BLaER1 (cell line): ENCODE measurements at regions not wholly inside any gene's neighbourhood (a gene's known extent, or its start where the extent isn't known, plus 50 kb on each side); places are given as distances from the start of the nearest gene placed in this dataset.

Experiments
- H3K27ac ChIP-seq: shearing (Covaris generic); formaldehyde crosslinking; 2 replicates; pipeline ENCODE4 v1.8.1; 2022
- H3K27me3 ChIP-seq: shearing (Covaris generic); formaldehyde crosslinking; 2 replicates; pipeline ENCODE4 v1.8.1; 2022
- H3K36me3 ChIP-seq: shearing (Covaris generic); formaldehyde crosslinking; 2 replicates; pipeline ENCODE4 v1.8.1; 2022
- H3K4me1 ChIP-seq: shearing (Covaris generic); formaldehyde crosslinking; 2 replicates; pipeline ENCODE4 v1.8.1; 2022
- H3K4me2 ChIP-seq: shearing (Covaris generic); formaldehyde crosslinking; 2 replicates; pipeline ENCODE4 v1.8.1; 2022
- H3K4me3 ChIP-seq: shearing (Covaris generic); formaldehyde crosslinking; 2 replicates; pipeline ENCODE4 v1.8.1; 2022
- H3K9ac ChIP-seq: shearing (Covaris generic); formaldehyde crosslinking; 2 replicates; pipeline ENCODE4 v1.8.1; 2022
- H3K9me3 ChIP-seq: shearing (Covaris generic); formaldehyde crosslinking; 2 replicates; pipeline ENCODE4 v1.8.1; 2022
- H4K20me1 ChIP-seq: shearing (Covaris generic); formaldehyde crosslinking; 2 replicates; pipeline ENCODE4 v1.8.1; 2022
- Cebpa-rat ChIP-seq: shearing (Covaris generic); IDR thresholded peaks from 2 replicates; pipeline ENCODE4 v1.8.1; 2022

GRCh38 chr6:104365451-104366234, 494.1 kb downstream of the HACE1 start:
- H3K4me1 ChIP-seq = no peaks in the 10 kb centered on the region
- H3K9me3 ChIP-seq = no peaks in the 10 kb centered on the region
- H3K27ac ChIP-seq = no peak overlapping the region
- H3K4me3 ChIP-seq = no peak overlapping the region
- no peaks in the 10 kb centered on the region for H3K36me3 ChIP-seq
- H3K9ac ChIP-seq = no peak overlapping the region
- no peak overlapping the region for H3K4me2 ChIP-seq
- H4K20me1 ChIP-seq = no peaks in the 10 kb centered on the region
- H3K27me3 ChIP-seq = no peaks in the 10 kb centered on the region
- no peak for TF ChIP-seq Cebpa-rat

- H3K4me1 ChIP-seq = no peaks in the 10 kb centered on the region
- no peaks in the 10 kb centered on the region for H3K36me3 ChIP-seq
- no peak overlapping the region for H3K27ac ChIP-seq
- H4K20me1 ChIP-seq = no peaks in the 10 kb centered on the region
- no peak for TF ChIP-seq Cebpa-rat
- no peak overlapping the region for H3K4me3 ChIP-seq
- H3K9ac ChIP-seq = no peak overlapping the region
- H3K9me3 ChIP-seq = peaks cover 11% of the 10 kb centered on the region
- H3K4me2 ChIP-seq = no peak overlapping the region
- no peaks in the 10 kb centered on the region for H3K27me3 ChIP-seq
Measured at GRCh38 chr6:104357928-104358327, 501.8 kb downstream of the HACE1 start.

- Histone ChIP-seq H3K4me3 (no peak overlapping the region), H4K20me1 (no peaks in the 10 kb centered on the region), H3K27ac (no peak overlapping the region), H3K9me3 (peaks cover 11% of the 10 kb centered on the region), H3K4me2 (no peak overlapping the region), H3K9ac (no peak overlapping the region), H3K4me1 (no peaks in the 10 kb centered on the region), H3K36me3 (no peaks in the 10 kb centered on the region), H3K27me3 (no peaks in the 10 kb centered on the region)
- TF ChIP-seq Cebpa-rat = no peak
Measured at GRCh38 chr6:104356197-104356596, 503.5 kb downstream of the HACE1 start.

GRCh38 chr6:104349191-104349590, 510.5 kb downstream of the HACE1 start:
- H3K9me3 ChIP-seq = peaks cover 5% of the 10 kb centered on the region
- H3K27me3 ChIP-seq = no peaks in the 10 kb centered on the region
- no peak for TF ChIP-seq Cebpa-rat
- H3K4me3 ChIP-seq = no peak overlapping the region
- no peak overlapping the region for H3K9ac ChIP-seq
- H3K36me3 ChIP-seq = no peaks in the 10 kb centered on the region
- H3K27ac ChIP-seq = no peak overlapping the region
- H4K20me1 ChIP-seq = no peaks in the 10 kb centered on the region
- H3K4me2 ChIP-seq = no peak overlapping the region
- no peaks in the 10 kb centered on the region for H3K4me1 ChIP-seq

GRCh38 chr6:104344223-104344622, 515.5 kb downstream of the HACE1 start:
- Histone ChIP-seq H3K4me2 (no peak overlapping the region), H3K9me3 (peaks cover 13% of the 10 kb centered on the region), H3K9ac (no peak overlapping the region), H3K4me3 (no peak overlapping the region), H4K20me1 (no peaks in the 10 kb centered on the region), H3K27ac (no peak overlapping the region), H3K36me3 (no peaks in the 10 kb centered on the region), H3K27me3 (no peaks in the 10 kb centered on the region), H3K4me1 (no peaks in the 10 kb centered on the region)
- TF ChIP-seq Cebpa-rat = no peak

GRCh38 chr6:104332364-104332763, 527.4 kb downstream of the HACE1 start:
- Histone ChIP-seq H3K4me2 (no peak overlapping the region), H3K9me3 (no peaks in the 10 kb centered on the region), H3K36me3 (no peaks in the 10 kb centered on the region), H3K4me1 (no peaks in the 10 kb centered on the region), H3K4me3 (no peak overlapping the region), H3K27me3 (no peaks in the 10 kb centered on the region), H3K9ac (no peak overlapping the region), H4K20me1 (no peaks in the 10 kb centered on the region), H3K27ac (no peak overlapping the region)
- no peak for TF ChIP-seq Cebpa-rat

- Histone ChIP-seq H4K20me1 (no peaks in the 10 kb centered on the region), H3K36me3 (no peaks in the 10 kb centered on the region), H3K4me3 (no peak overlapping the region), H3K4me2 (no peak overlapping the region), H3K4me1 (peaks cover 6% of the 10 kb centered on the region; the same call in 1 of the 2 replicates), H3K9ac (no peak overlapping the region), H3K27ac (no peak overlapping the region), H3K9me3 (no peaks in the 10 kb centered on the region), H3K27me3 (no peaks in the 10 kb centered on the region)
- no peak for TF ChIP-seq Cebpa-rat
Measured at GRCh38 chr6:104326173-104327001, 533.3 kb downstream of the HACE1 start.

GRCh38 chr6:104325341-104326172, 534.2 kb downstream of the HACE1 start:
- Histone ChIP-seq H3K27ac (no peak overlapping the region), H3K9ac (no peak overlapping the region), H4K20me1 (no peaks in the 10 kb centered on the region), H3K27me3 (no peaks in the 10 kb centered on the region), H3K4me1 (peaks cover 6% of the 10 kb centered on the region; the same call in 1 of the 2 replicates), H3K9me3 (no peaks in the 10 kb centered on the region), H3K4me3 (no peak overlapping the region), H3K36me3 (no peaks in the 10 kb centered on the region), H3K4me2 (no peak overlapping the region)
- peak; percentile 10; the same call in 1 of the 2 replicates for TF ChIP-seq Cebpa-rat

- TF ChIP-seq Cebpa-rat = peak; percentile 69; the same call in 1 of the 2 replicates
- no peaks in the 10 kb centered on the region for H4K20me1 ChIP-seq
- H3K27me3 ChIP-seq = no peaks in the 10 kb centered on the region
- H3K4me2 ChIP-seq = no peak overlapping the region
- no peaks in the 10 kb centered on the region for H3K9me3 ChIP-seq
- H3K4me3 ChIP-seq = no peak overlapping the region
- H3K9ac ChIP-seq = no peak overlapping the region
- no peak overlapping the region for H3K27ac ChIP-seq
- no peaks in the 10 kb centered on the region for H3K36me3 ChIP-seq
- H3K4me1 ChIP-seq = peaks cover 7% of the 10 kb centered on the region
Measured at GRCh38 chr6:104324301-104324700, 535.4 kb downstream of the HACE1 start.
